ENCODE measurements at regions not wholly inside any gene's neighbourhood (a gene's known extent, or its start where the extent isn't known, plus 50 kb on each side); places are given as distances from the start of the nearest gene placed in this dataset.
"Not testable (repeated sequence)": the region's sequence is repeated elsewhere in the genome, so short reads cannot be mapped to it uniquely, and the experiment has no call there.

DNA sequence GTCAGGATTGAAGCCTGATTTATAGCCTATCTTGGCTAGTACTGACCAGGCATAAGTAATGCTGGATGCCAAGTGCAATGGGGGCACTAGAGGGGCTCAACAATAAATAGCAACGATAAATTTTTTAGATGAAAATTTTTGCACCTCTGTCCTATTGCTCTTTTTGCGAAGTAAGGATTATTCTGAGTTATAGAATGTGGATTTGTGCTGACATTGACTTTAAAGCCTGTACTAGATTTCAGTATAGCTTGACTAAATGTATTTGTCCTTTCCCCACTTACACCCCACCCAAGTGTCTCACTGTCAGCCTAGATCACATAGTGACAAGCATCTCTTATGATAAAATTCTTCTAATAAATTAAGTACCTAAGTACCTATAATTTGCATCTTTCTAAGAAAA, 757.0 kb downstream of the GRIK2 start:
- Histone ChIP-seq H3K4me1 (ENCODE audit: control insufficient read depth in 1 of 2, insufficient read depth in 2 of 2, low read length in 2 of 2) (no peaks in the 10 kb centered on the region), H3K9ac (ENCODE audit: low read length) (no peak overlapping the region), H3K4me2 (ENCODE audit: low read length) (no peak overlapping the region), H2BK12ac (ENCODE audit: low read length) (no peak overlapping the region), H3K9me3 (ENCODE audit: insufficient read depth, low read depth, low read length) (no peaks in the 10 kb centered on the region), H3K36me3 (ENCODE audit: control insufficient read depth in 1 of 2, insufficient read depth in 2 of 2, low read length in 2 of 2) (no peaks in the 10 kb centered on the region), H4K8ac (ENCODE audit: low read depth, low read length) (no peak overlapping the region), H2AK5ac (ENCODE audit: low read length) (no peak overlapping the region), H4K12ac (ENCODE audit: low read depth, low read length) (no peak overlapping the region), H2BK120ac (ENCODE audit: insufficient read depth, low read length, poor library complexity) (no peak overlapping the region), H3K79me2 (ENCODE audit: control insufficient read depth, insufficient read depth, low read length, poor library complexity) (no peaks in the 10 kb centered on the region), H3K23ac (ENCODE audit: low read length) (no peak overlapping the region), H2AFZ (ENCODE audit: insufficient read depth, low read length, poor library complexity) (no peak overlapping the region), H3K4ac (ENCODE audit: low read depth, low read length) (no peak overlapping the region), H3K27me3 (ENCODE audit: insufficient read depth, low read length) (no peaks in the 10 kb centered on the region), H3K4me3 (ENCODE audit: low read depth, low read length) (no peak overlapping the region), H3K14ac (ENCODE audit: low read length) (no peak overlapping the region), H3K79me1 (ENCODE audit: low read length) (no peaks in the 10 kb centered on the region), H2BK5ac (ENCODE audit: low read depth, low read length, poor library complexity) (no peak overlapping the region), H3K18ac (ENCODE audit: low read length) (no peak overlapping the region), H4K91ac (ENCODE audit: low read depth, low read length) (no peak overlapping the region), H3K27ac (ENCODE audit: low read depth, low read length) (no peak overlapping the region)
- no peak for DNase-seq
- WGBS (ENCODE audit: extremely low coverage, insufficient coverage, insufficient read length): no CpG with 5 or more reads among the region's 2 CpGs

DNA sequence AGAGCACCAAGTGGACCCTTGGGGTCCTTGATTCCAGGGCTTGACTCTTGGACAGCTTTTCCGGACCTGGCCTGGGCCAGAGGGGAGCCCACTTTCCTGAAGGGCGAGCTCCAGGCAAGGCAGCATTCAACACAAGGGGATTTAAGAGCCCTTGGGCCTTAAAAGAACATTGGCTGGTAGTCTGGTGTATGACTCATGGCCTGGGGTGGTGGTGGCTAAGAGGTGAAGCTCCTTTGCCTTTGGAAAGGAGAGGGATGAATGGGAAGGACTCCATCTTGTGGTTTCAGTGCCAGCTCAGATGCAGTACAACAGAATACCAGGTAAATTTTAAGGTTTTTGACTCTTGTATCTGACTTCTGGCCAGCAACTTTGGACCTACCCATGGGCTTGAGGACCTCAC, 760.7 kb downstream of the GRIK2 start:
- no CpG with 5 or more reads among the region's 2 CpGs for WGBS (ENCODE audit: extremely low coverage, insufficient coverage, insufficient read length)
- H3K4me1 ChIP-seq (ENCODE audit: control insufficient read depth in 1 of 2, insufficient read depth in 2 of 2, low read length in 2 of 2): no peaks in the 10 kb centered on the region

DNA sequence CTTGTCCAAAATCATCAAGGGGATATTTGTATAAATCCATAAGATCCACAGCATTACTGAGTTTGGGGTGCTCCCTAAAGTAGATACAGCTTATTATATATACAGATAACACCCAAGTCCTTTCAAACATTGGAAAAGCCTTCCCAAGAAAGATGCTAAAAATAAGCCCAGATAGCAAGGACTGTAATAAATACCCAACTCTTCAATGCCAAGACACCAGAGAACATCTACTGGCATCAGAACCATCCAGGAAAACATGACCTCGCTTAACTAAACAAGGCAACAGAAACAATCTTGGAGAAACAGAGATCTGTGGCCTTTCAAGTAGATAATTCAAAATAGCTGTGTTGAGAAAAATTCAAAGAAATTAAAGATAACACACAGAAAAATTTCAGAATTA, 761.4 kb downstream of the GRIK2 start:
- Histone ChIP-seq H3K79me2 (ENCODE audit: control insufficient read depth, insufficient read depth, low read length, poor library complexity) (no peaks in the 10 kb centered on the region), H2BK120ac (ENCODE audit: insufficient read depth, low read length, poor library complexity) (no peak overlapping the region), H3K9ac (ENCODE audit: low read length) (no peak overlapping the region), H4K91ac (ENCODE audit: low read depth, low read length) (no peak overlapping the region), H3K4me2 (ENCODE audit: low read length) (no peak overlapping the region), H2BK12ac (ENCODE audit: low read length) (no peak overlapping the region), H3K27ac (ENCODE audit: low read depth, low read length) (no peak overlapping the region), H3K79me1 (ENCODE audit: low read length) (no peaks in the 10 kb centered on the region), H3K23ac (ENCODE audit: low read length) (no peak overlapping the region), H3K18ac (ENCODE audit: low read length) (no peak overlapping the region), H3K4me1 (ENCODE audit: control insufficient read depth in 1 of 2, insufficient read depth in 2 of 2, low read length in 2 of 2) (no peaks in the 10 kb centered on the region), H3K4me3 (ENCODE audit: low read depth, low read length) (no peak overlapping the region), H3K14ac (ENCODE audit: low read length) (no peak overlapping the region), H4K12ac (ENCODE audit: low read depth, low read length) (no peak overlapping the region), H2BK5ac (ENCODE audit: low read depth, low read length, poor library complexity) (no peak overlapping the region), H3K4ac (ENCODE audit: low read depth, low read length) (no peak overlapping the region), H2AK5ac (ENCODE audit: low read length) (no peak overlapping the region), H3K9me3 (ENCODE audit: insufficient read depth, low read depth, low read length) (no peaks in the 10 kb centered on the region), H3K27me3 (ENCODE audit: insufficient read depth, low read length) (no peaks in the 10 kb centered on the region), H2AFZ (ENCODE audit: insufficient read depth, low read length, poor library complexity) (no peak overlapping the region), H3K36me3 (ENCODE audit: control insufficient read depth in 1 of 2, insufficient read depth in 2 of 2, low read length in 2 of 2) (no peaks in the 10 kb centered on the region), H4K8ac (ENCODE audit: low read depth, low read length) (no peak overlapping the region)
- no CpG with 5 or more reads among the region's 1 CpG for WGBS (ENCODE audit: extremely low coverage, insufficient coverage, insufficient read length)
- DNase-seq: no peak

More for the DNA sequence above, 760.7 kb downstream of the GRIK2 start:
- H3K27me3 ChIP-seq (ENCODE audit: insufficient read depth, low read length): no peaks in the 10 kb centered on the region
- H3K9me3 ChIP-seq (ENCODE audit: insufficient read depth, low read depth, low read length): no peaks in the 10 kb centered on the region
- H3K18ac ChIP-seq (ENCODE audit: low read length): no peak overlapping the region
- H3K4ac ChIP-seq (ENCODE audit: low read depth, low read length): no peak overlapping the region
- H3K9ac ChIP-seq (ENCODE audit: low read length): no peak overlapping the region
- no peak overlapping the region for H2BK12ac ChIP-seq (ENCODE audit: low read length)
- H4K12ac ChIP-seq (ENCODE audit: low read depth, low read length): no peak overlapping the region
- no peak overlapping the region for H4K91ac ChIP-seq (ENCODE audit: low read depth, low read length)
- no peak overlapping the region for H3K4me2 ChIP-seq (ENCODE audit: low read length)
- no peak overlapping the region for H2BK120ac ChIP-seq (ENCODE audit: insufficient read depth, low read length, poor library complexity)
- DNase-seq: no peak
- H3K23ac ChIP-seq (ENCODE audit: low read length): no peak overlapping the region
- H3K4me3 ChIP-seq (ENCODE audit: low read depth, low read length): no peak overlapping the region
- H2BK5ac ChIP-seq (ENCODE audit: low read depth, low read length, poor library complexity): no peak overlapping the region
- no peak overlapping the region for H4K8ac ChIP-seq (ENCODE audit: low read depth, low read length)
- H2AFZ ChIP-seq (ENCODE audit: insufficient read depth, low read length, poor library complexity): no peak overlapping the region
- no peaks in the 10 kb centered on the region for H3K36me3 ChIP-seq (ENCODE audit: control insufficient read depth in 1 of 2, insufficient read depth in 2 of 2, low read length in 2 of 2)
- no peaks in the 10 kb centered on the region for H3K79me2 ChIP-seq (ENCODE audit: control insufficient read depth, insufficient read depth, low read length, poor library complexity)
- H3K79me1 ChIP-seq (ENCODE audit: low read length): no peaks in the 10 kb centered on the region
- H2AK5ac ChIP-seq (ENCODE audit: low read length): no peak overlapping the region
- no peak overlapping the region for H3K14ac ChIP-seq (ENCODE audit: low read length)
- H3K27ac ChIP-seq (ENCODE audit: low read depth, low read length): no peak overlapping the region

DNA sequence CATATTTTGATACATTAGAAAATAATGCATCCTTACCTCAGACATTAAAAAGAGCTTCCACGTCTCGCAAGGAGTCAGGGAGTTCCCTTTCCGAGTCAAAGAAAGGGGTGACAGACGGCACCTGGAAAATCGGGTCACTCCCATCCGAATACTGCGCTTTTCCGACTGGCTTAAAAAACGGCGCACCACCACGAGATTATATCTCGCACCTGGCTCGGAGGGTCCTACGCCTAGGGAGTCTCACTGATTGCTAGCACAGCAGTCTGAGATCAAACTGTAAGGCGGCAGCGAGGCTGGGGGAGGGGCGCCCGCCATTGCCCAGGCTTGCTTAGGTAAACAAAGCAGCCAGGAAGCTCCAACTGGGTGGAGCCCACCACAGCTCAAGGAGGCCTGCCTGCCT, 776.3 kb downstream of the GRIK2 start:
- not testable (repeated sequence) for H2BK12ac ChIP-seq (ENCODE audit: low read length)

More for the DNA sequence above, 776.3 kb downstream of the GRIK2 start:
- WGBS (ENCODE audit: extremely low coverage, insufficient coverage, insufficient read length): no CpG with 5 or more reads among the region's 18 CpGs
- not testable (repeated sequence) for H3K4me1 ChIP-seq (ENCODE audit: control insufficient read depth in 1 of 2, insufficient read depth in 2 of 2, low read length in 2 of 2); H3K9me3 ChIP-seq (ENCODE audit: insufficient read depth, low read depth, low read length); H3K4me3 ChIP-seq (ENCODE audit: low read depth, low read length); H3K79me2 ChIP-seq (ENCODE audit: control insufficient read depth, insufficient read depth, low read length, poor library complexity); H3K27ac ChIP-seq (ENCODE audit: low read depth, low read length); H3K9ac ChIP-seq (ENCODE audit: low read length); H3K4me2 ChIP-seq (ENCODE audit: low read length); H3K18ac ChIP-seq (ENCODE audit: low read length); H3K36me3 ChIP-seq (ENCODE audit: control insufficient read depth in 1 of 2, insufficient read depth in 2 of 2, low read length in 2 of 2); H3K79me1 ChIP-seq (ENCODE audit: low read length); DNase-seq; H2AFZ ChIP-seq (ENCODE audit: insufficient read depth, low read length, poor library complexity); H4K12ac ChIP-seq (ENCODE audit: low read depth, low read length); H2AK5ac ChIP-seq (ENCODE audit: low read length); H2BK5ac ChIP-seq (ENCODE audit: low read depth, low read length, poor library complexity); H3K23ac ChIP-seq (ENCODE audit: low read length); H3K14ac ChIP-seq (ENCODE audit: low read length); H3K27me3 ChIP-seq (ENCODE audit: insufficient read depth, low read length); H2BK120ac ChIP-seq (ENCODE audit: insufficient read depth, low read length, poor library complexity); H4K8ac ChIP-seq (ENCODE audit: low read depth, low read length); H4K91ac ChIP-seq (ENCODE audit: low read depth, low read length); H3K4ac ChIP-seq (ENCODE audit: low read depth, low read length)

Measured in trophoblast cell (in vitro differentiated cells and primary cell).